DND-41 (cell line): ENCODE measurements at regions not wholly inside any gene's neighbourhood (a gene's known extent, or its start where the extent isn't known, plus 50 kb on each side); places are given as distances from the start of the nearest gene placed in this dataset.

Experiments used
- ATAC-seq: fragments of 200-7000 bp; cut with Tn5 transposase; 3 replicates; pipeline ENCODE4 v1.9.1; 2021; ENCODE audit warnings: low read depth; ENCODE audit not compliant: insufficient read depth
- DNase-seq: peaks from one replicate; pipeline ENCODE4 v3.0.0-alpha.2; 2020
- H2AFZ ChIP-seq: 2 replicates; pipeline ENCODE4 v1.6.0; 2012; ENCODE audit warnings: low read depth, low read length
- H3K27ac ChIP-seq: 2 replicates; pipeline ENCODE4 v1.5.1; 2012; ENCODE audit warnings: low read length, inconsistent platforms
- H3K27me3 ChIP-seq: fragments of 200-600 bp; sonication (generic); 2 replicates; pipeline ENCODE4 v1.6.0; 2012; ENCODE audit warnings: low read length, mild to moderate bottlenecking, inconsistent platforms; ENCODE audit not compliant: insufficient read depth, poor library complexity
- H3K36me3 ChIP-seq: 2 replicates; pipeline ENCODE4 v1.5.1; 2012; ENCODE audit warnings: low read length, inconsistent platforms; ENCODE audit not compliant: insufficient read depth
- H3K4me1 ChIP-seq: 2 replicates; pipeline ENCODE4 v1.5.1; 2012; ENCODE audit warnings: mild to moderate bottlenecking, low read length; ENCODE audit not compliant: insufficient read depth
- H3K4me2 ChIP-seq: 2 replicates; pipeline ENCODE4 v1.6.0; 2012; ENCODE audit warnings: mild to moderate bottlenecking, moderate library complexity, low read length, inconsistent platforms; ENCODE audit not compliant: insufficient read depth
- H3K4me3 ChIP-seq, 2 experiments: fragments of 200-600 bp in 1 of 2; shearing (Covaris generic) in 1 of 2; 2 replicates each; pipeline ENCODE4 v1.5.1; 2012 to 2016; ENCODE audit warnings: inconsistent platforms in 2 of 2, low read length in 2 of 2, mild to moderate bottlenecking in 2 of 2, low read depth in 1 of 2, moderate library complexity in 1 of 2
- H3K79me2 ChIP-seq: 2 replicates; pipeline ENCODE4 v1.6.0; 2012; ENCODE audit warnings: low read length, inconsistent platforms; ENCODE audit not compliant: insufficient read depth
- H3K9ac ChIP-seq: 2 replicates; pipeline ENCODE4 v1.6.0; 2012; ENCODE audit warnings: low read depth, mild to moderate bottlenecking, inconsistent platforms, low read length, moderate library complexity
- H3K9me3 ChIP-seq: 2 replicates; pipeline ENCODE4 v1.5.1; 2012; ENCODE audit warnings: low read length, moderate library complexity, mild to moderate bottlenecking, inconsistent platforms; ENCODE audit not compliant: insufficient read depth, severe bottlenecking
- H4K20me1 ChIP-seq: 2 replicates; pipeline ENCODE4 v1.6.0; 2012; ENCODE audit warnings: low read length; ENCODE audit not compliant: insufficient read depth
- CTCF ChIP-seq: IDR thresholded peaks from 2 replicates; pipeline ENCODE4 v1.5.1; 2012; ENCODE audit warnings: borderline replicate concordance, low read length, moderate library complexity, mild to moderate bottlenecking; ENCODE audit not compliant: poor library complexity, severe bottlenecking; ENCODE audit errors: extremely low read depth
- EZH2 ChIP-seq: IDR thresholded peaks from 3 replicates; pipeline ENCODE4 v1.6.1; 2012; ENCODE audit warnings: borderline replicate concordance, low read depth, mild to moderate bottlenecking, moderate library complexity, low read length, inconsistent platforms; ENCODE audit not compliant: severe bottlenecking

- Histone ChIP-seq H3K4me2 (no peak overlapping the region), H3K4me1 (no peaks in the 10 kb centered on the region), H3K9me3 (peaks cover 5% of the 10 kb centered on the region), H4K20me1 (no peaks in the 10 kb centered on the region), H3K79me2 (no peaks in the 10 kb centered on the region), H3K27me3 (no peaks in the 10 kb centered on the region), H3K27ac (no peak overlapping the region), H2AFZ (no peak overlapping the region), H3K36me3 (no peaks in the 10 kb centered on the region), H3K4me3 (no peak overlapping the region), H3K9ac (no peak overlapping the region)
- TF ChIP-seq EZH2 (no peak), CTCF (no peak)
- no peak for DNase-seq
- no peak for ATAC-seq
Measured at GRCh38 chr2:149872638-149873150, 285.1 kb upstream of the MMADHC start.

GRCh38 chr2:149872041-149872440 is 284.5 kb upstream of the MMADHC start:
- Histone ChIP-seq H3K4me2 (no peak overlapping the region), H3K4me1 (no peaks in the 10 kb centered on the region), H3K9ac (no peak overlapping the region), H3K27ac (no peak overlapping the region), H3K4me3 (no peak overlapping the region), H3K36me3 (no peaks in the 10 kb centered on the region), H4K20me1 (no peaks in the 10 kb centered on the region), H3K27me3 (no peaks in the 10 kb centered on the region), H3K79me2 (no peaks in the 10 kb centered on the region), H3K9me3 (peaks cover 5% of the 10 kb centered on the region), H2AFZ (no peak overlapping the region)
- DNase-seq = no peak
- TF ChIP-seq EZH2 (no peak), CTCF (no peak)
- no peak for ATAC-seq

- no peaks in the 10 kb centered on the region for H3K79me2 ChIP-seq
- no peaks in the 10 kb centered on the region for H3K36me3 ChIP-seq
- H3K4me3 ChIP-seq = no peak overlapping the region
- peaks cover 5% of the 10 kb centered on the region for H3K9me3 ChIP-seq
- no peak overlapping the region for H3K4me2 ChIP-seq
- no peaks in the 10 kb centered on the region for H3K4me1 ChIP-seq
- no peaks in the 10 kb centered on the region for H4K20me1 ChIP-seq
- H3K9ac ChIP-seq = no peak overlapping the region
- H3K27me3 ChIP-seq = no peaks in the 10 kb centered on the region
- no peak for ATAC-seq
- no peak overlapping the region for H2AFZ ChIP-seq
- DNase-seq = no peak
- TF ChIP-seq CTCF (no peak), EZH2 (no peak)
- no peak overlapping the region for H3K27ac ChIP-seq
Measured at GRCh38 chr2:149871091-149871885, 283.7 kb upstream of the MMADHC start.
